Ecto neural progenitor cell (in vitro differentiated cells): ENCODE measurements at regions not wholly inside any gene's neighbourhood (a gene's known extent, or its start where the extent isn't known, plus 50 kb on each side); places are given as distances from the start of the nearest gene placed in this dataset.

Source experiments
- DNase-seq: peaks from one replicate; pipeline ENCODE4 v3.0.0-alpha.2; 2018; ENCODE audit warnings: low spot score

GRCh38 chr2:193980599-193980998 is 1676.4 kb upstream of the SLC39A10 start:
- no peak for DNase-seq

- no peak for DNase-seq
Measured at GRCh38 chr2:193973781-193974180, 1683.2 kb upstream of the SLC39A10 start.

GRCh38 chr2:193966590-193966989 is 1690.4 kb upstream of the SLC39A10 start:
- no peak for DNase-seq

GRCh38 chr2:193965263-193965662 is 1691.8 kb upstream of the SLC39A10 start:
- no peak for DNase-seq

- no peak for DNase-seq
Measured at GRCh38 chr2:193963472-193964119, 1693.4 kb upstream of the SLC39A10 start.

GRCh38 chr2:193946806-193947205 is 1710.2 kb upstream of the SLC39A10 start:
- no peak for DNase-seq

GRCh38 chr2:193943406-193943960 is 1713.5 kb upstream of the SLC39A10 start:
- DNase-seq, result no peak

GRCh38 chr2:193935114-193935513 is 1721.9 kb upstream of the SLC39A10 start:
- DNase-seq, result no peak

GRCh38 chr2:193929131-193929530 is 1727.9 kb upstream of the SLC39A10 start:
- no peak for DNase-seq

- DNase-seq, result no peak
Measured at GRCh38 chr2:193907561-193907960, 1712.8 kb upstream of the TMEFF2 start.

GRCh38 chr2:193900292-193900691 is 1705.6 kb upstream of the TMEFF2 start:
- no peak for DNase-seq

GRCh38 chr2:193895226-193895625 is 1700.5 kb upstream of the TMEFF2 start:
- no peak for DNase-seq

GRCh38 chr2:193894081-193894480 is 1699.3 kb upstream of the TMEFF2 start:
- no peak for DNase-seq

- DNase-seq, result no peak
Measured at GRCh38 chr2:193891023-193891422, 1696.3 kb upstream of the TMEFF2 start.

GRCh38 chr2:193885419-193885818 is 1690.7 kb upstream of the TMEFF2 start:
- DNase-seq, result no peak

GRCh38 chr2:193883820-193884219 is 1689.1 kb upstream of the TMEFF2 start:
- no peak for DNase-seq

- no peak for DNase-seq
Measured at GRCh38 chr2:193876980-193877379, 1682.2 kb upstream of the TMEFF2 start.

GRCh38 chr2:193869564-193869963 is 1674.8 kb upstream of the TMEFF2 start:
- no peak for DNase-seq

- DNase-seq, result no peak
Measured at GRCh38 chr2:193868833-193869232, 1674.1 kb upstream of the TMEFF2 start.

GRCh38 chr2:193868132-193868531 is 1673.4 kb upstream of the TMEFF2 start:
- DNase-seq, result no peak

GRCh38 chr2:193867454-193867853 is 1672.7 kb upstream of the TMEFF2 start:
- DNase-seq, result no peak

- no peak for DNase-seq
Measured at GRCh38 chr2:193861557-193861956, 1666.8 kb upstream of the TMEFF2 start.

- no peak for DNase-seq
Measured at GRCh38 chr2:193847991-193848390, 1653.3 kb upstream of the TMEFF2 start.

- no peak for DNase-seq
Measured at GRCh38 chr2:193847130-193847529, 1652.4 kb upstream of the TMEFF2 start.
